ENCODE measurements at regions not wholly inside any gene's neighbourhood (a gene's known extent, or its start where the extent isn't known, plus 50 kb on each side); places are given as distances from the start of the nearest gene placed in this dataset.

- Histone ChIP-seq H3K4me1 (peaks cover 15% of the 10 kb centered on the region), H3K27ac (no peak overlapping the region), H3K27me3 (no peaks in the 10 kb centered on the region), H3K4me3 (no peak overlapping the region), H3K9me3 (no peaks in the 10 kb centered on the region), H3K36me3 (no peaks in the 10 kb centered on the region)
- TF ChIP-seq POLR2A (IDR thresholded peaks at IDR 0.05), result no peak
- no peak for TF ChIP-seq CTCF (IDR thresholded peaks at IDR 0.05)
- no peak for TF ChIP-seq POLR2AphosphoS5 (IDR thresholded peaks at IDR 0.05; ENCODE audit: insufficient read depth in 1 of 2, low read depth in 1 of 2)
- no peak for DNase-seq (ENCODE audit: extremely low spot score in 2 of 2)
- intact Hi-C loops (cut with DNase I), result no loop called here
Measured at GRCh38 chr4:174434455-174434854, 87.8 kb downstream of the HPGD start.

GRCh38 chr4:174430576-174430975 is 91.7 kb downstream of the HPGD start:
- TF ChIP-seq POLR2AphosphoS5 (IDR thresholded peaks at IDR 0.05; ENCODE audit: insufficient read depth in 1 of 2, low read depth in 1 of 2) (no peak), POLR2A (IDR thresholded peaks at IDR 0.05) (no peak), CTCF (IDR thresholded peaks at IDR 0.05) (no peak)
- intact Hi-C loops (cut with DNase I), result no loop called here
- H3K36me3 ChIP-seq, result no peaks in the 10 kb centered on the region

GRCh38 chr4:174429701-174430410 is 92.4 kb downstream of the HPGD start:
- intact Hi-C loops (cut with DNase I), result no loop called here
- no peak overlapping the region for H3K4me3 ChIP-seq

More at GRCh38 chr4:174430576-174430975, 91.7 kb downstream of the HPGD start:
- Histone ChIP-seq H3K4me3 (no peak overlapping the region), H3K27ac (no peak overlapping the region), H3K27me3 (no peaks in the 10 kb centered on the region), H3K9me3 (no peaks in the 10 kb centered on the region), H3K4me1 (no peaks in the 10 kb centered on the region)
- no peak for DNase-seq (ENCODE audit: extremely low spot score in 2 of 2)

GRCh38 chr4:174427571-174428140 is 94.6 kb downstream of the HPGD start:
- DNase-seq (ENCODE audit: extremely low spot score in 2 of 2), result no peak
- intact Hi-C loops (cut with DNase I), result no loop called here
- Histone ChIP-seq H3K27me3 (no peaks in the 10 kb centered on the region), H3K36me3 (no peaks in the 10 kb centered on the region), H3K4me1 (peaks cover 8% of the 10 kb centered on the region), H3K9me3 (no peaks in the 10 kb centered on the region), H3K4me3 (no peak overlapping the region), H3K27ac (no peak overlapping the region)
- no peak for TF ChIP-seq POLR2AphosphoS5 (IDR thresholded peaks at IDR 0.05; ENCODE audit: insufficient read depth in 1 of 2, low read depth in 1 of 2)
- TF ChIP-seq POLR2A (IDR thresholded peaks at IDR 0.05), result no peak
- TF ChIP-seq CTCF (IDR thresholded peaks at IDR 0.05), result no peak

More at GRCh38 chr4:174429701-174430410, 92.4 kb downstream of the HPGD start:
- H3K9me3 ChIP-seq, result no peaks in the 10 kb centered on the region
- no peaks in the 10 kb centered on the region for H3K27me3 ChIP-seq
- no peaks in the 10 kb centered on the region for H3K4me1 ChIP-seq
- no peaks in the 10 kb centered on the region for H3K36me3 ChIP-seq
- TF ChIP-seq POLR2A (IDR thresholded peaks at IDR 0.05), result no peak
- TF ChIP-seq POLR2AphosphoS5 (IDR thresholded peaks at IDR 0.05; ENCODE audit: insufficient read depth in 1 of 2, low read depth in 1 of 2), result no peak
- TF ChIP-seq CTCF (IDR thresholded peaks at IDR 0.05), result no peak
- no peak for DNase-seq (ENCODE audit: extremely low spot score in 2 of 2)
- no peak overlapping the region for H3K27ac ChIP-seq

GRCh38 chr4:174425669-174426068 is 96.6 kb downstream of the HPGD start:
- Histone ChIP-seq H3K4me3 (no peak overlapping the region), H3K36me3 (no peaks in the 10 kb centered on the region), H3K27me3 (no peaks in the 10 kb centered on the region), H3K27ac (no peak overlapping the region), H3K9me3 (no peaks in the 10 kb centered on the region), H3K4me1 (peaks cover 8% of the 10 kb centered on the region)
- intact Hi-C loops (cut with DNase I), result no loop called here
- no peak for DNase-seq (ENCODE audit: extremely low spot score in 2 of 2)
- TF ChIP-seq CTCF (IDR thresholded peaks at IDR 0.05) (no peak), POLR2AphosphoS5 (IDR thresholded peaks at IDR 0.05; ENCODE audit: insufficient read depth in 1 of 2, low read depth in 1 of 2) (no peak), POLR2A (IDR thresholded peaks at IDR 0.05) (no peak)

Data from vagina (tissue), 2 donors.